NCI-H2107 (cell line): ENCODE measurements at regions not wholly inside any gene's neighbourhood (a gene's known extent, or its start where the extent isn't known, plus 50 kb on each side); places are given as distances from the start of the nearest gene placed in this dataset.

ENCODE experiments used
- DNase-seq: peaks from one replicate; lab custom pipeline; 2025; lab: John Stamatoyannopoulos, UW

- DNase-seq = peak; percentile 10
Measured at GRCh38 chr6:30396833-30397479, 52.0 kb downstream of the RPP21 start.

GRCh38 chr6:30397697-30398096 lies 52.7 kb downstream of the RPP21 start:
- DNase-seq = no peak

DNA sequence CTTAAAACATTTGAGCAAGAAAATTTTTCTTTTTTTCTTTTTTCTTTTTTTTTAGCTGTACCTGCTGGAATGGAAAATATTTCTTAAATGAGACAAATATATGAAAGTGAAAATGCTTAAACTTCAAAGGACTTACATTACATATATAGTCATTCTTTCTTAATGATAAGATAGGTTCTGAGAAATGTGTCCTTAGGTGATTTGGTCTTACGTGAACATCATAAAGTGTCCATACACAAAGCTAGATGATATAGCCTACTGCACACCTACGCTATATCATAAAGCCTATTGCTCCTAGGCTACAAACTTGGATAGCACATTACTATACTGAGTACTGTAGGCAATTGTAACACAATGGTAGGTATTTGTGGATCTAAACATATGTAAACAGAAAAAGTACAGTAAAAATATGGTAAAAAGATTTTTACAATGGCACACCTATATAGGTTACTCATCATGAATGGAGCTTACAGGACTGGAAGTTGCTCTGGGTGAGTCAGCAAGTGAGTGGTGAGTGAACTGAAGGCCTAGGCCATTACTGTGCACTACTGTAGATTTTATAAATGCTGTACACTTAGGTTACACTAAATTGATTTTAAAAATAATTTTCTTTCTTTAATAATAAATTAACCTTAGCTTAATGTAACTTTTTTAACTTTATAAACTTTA lies 54.6 kb downstream of the RPP21 start:
- no peak for DNase-seq

- DNase-seq = no peak
Measured at GRCh38 chr6:30405934-30406333, 61.0 kb downstream of the RPP21 start.

GRCh38 chr6:30409184-30409583 lies 64.2 kb downstream of the RPP21 start:
- no peak for DNase-seq

DNA sequence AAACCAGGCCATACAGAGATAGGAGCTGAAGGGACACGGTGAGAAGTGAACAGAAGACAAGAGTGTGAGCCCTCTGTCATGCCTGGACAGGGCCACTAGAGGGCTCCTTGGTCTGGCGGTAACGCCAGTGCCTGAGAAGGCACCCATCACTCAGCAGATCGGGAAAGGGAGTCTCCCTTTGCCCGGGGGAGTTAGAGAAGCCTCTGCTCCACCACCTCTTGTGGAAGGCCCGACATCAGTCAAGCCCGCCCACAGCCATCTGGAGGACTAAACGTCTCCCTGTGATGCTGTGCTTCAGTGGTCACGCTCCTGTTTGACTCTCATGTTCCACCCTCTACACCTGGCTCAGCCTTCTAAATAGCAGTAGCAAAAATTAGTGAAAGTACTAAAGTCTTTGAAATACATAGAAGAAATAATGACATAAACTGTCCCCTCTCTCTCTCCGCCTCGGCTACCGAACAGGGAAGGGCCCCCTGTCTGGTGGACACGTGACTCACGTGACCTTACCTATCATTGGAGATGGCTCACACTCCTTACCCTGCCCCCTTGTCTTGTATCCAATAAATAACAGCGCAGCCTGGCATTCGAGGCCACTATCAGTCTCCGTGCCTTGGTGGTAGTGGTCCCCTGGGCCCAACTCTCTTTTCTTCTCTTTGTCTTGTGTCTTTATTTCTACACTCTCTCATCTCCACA lies 66.7 kb downstream of the RPP21 start:
- no peak for DNase-seq

DNA sequence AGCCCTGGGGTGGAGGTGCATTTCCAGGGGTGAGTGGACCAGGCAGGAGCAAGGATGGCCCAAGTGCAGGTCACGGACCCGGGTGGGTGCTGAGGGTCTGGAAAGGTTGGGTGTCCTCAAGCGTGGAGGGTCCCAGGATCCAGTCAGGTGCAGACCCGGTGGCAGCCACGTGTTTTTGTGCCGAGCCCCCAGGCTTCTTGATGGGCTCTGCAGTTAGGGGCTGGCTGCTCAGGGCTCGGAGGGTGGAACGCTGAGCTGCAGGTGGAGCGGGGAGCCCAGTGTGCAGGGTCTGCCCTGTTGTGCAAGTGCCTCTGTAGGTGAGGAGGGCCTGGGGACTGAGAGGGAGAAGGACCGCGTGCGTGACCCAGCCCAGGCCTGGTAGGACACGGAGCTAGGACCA lies 70.9 kb upstream of the HLA-E start:
- no peak for DNase-seq

GRCh38 chr6:30424549-30424948 lies 64.8 kb upstream of the HLA-E start:
- DNase-seq = no peak
